Activated T-cell treated with anti-CD3 and anti-CD28 coated beads, Interleukin-2, amount 50 U/mL, for 24 hours (primary cell): ENCODE measurements at regions not wholly inside any gene's neighbourhood (a gene's known extent, or its start where the extent isn't known, plus 50 kb on each side); places are given as distances from the start of the nearest gene placed in this dataset.

ENCODE experiments used
- DNase-seq: peaks from one replicate; pipeline ENCODE4 v3.0.0-alpha.2; 2020
- H3K27ac Mint-ChIP-seq: 2 replicates; pipeline ENCODE4 v1.8.0; 2020; ENCODE audit warnings: mild to moderate bottlenecking, mixed read lengths
- H3K27me3 Mint-ChIP-seq: 2 replicates; pipeline ENCODE4 v1.8.0; 2020; ENCODE audit warnings: mixed read lengths
- H3K36me3 Mint-ChIP-seq: 2 replicates; pipeline ENCODE4 v1.8.0; 2020; ENCODE audit warnings: low read depth, mixed read lengths
- H3K4me1 Mint-ChIP-seq: 2 replicates; pipeline ENCODE4 v1.8.0; 2020; ENCODE audit warnings: low read depth, mixed read lengths
- H3K4me3 Mint-ChIP-seq: 2 replicates; pipeline ENCODE4 v1.8.0; 2020; ENCODE audit warnings: mild to moderate bottlenecking, moderate library complexity, mixed read lengths
- H3K9me3 Mint-ChIP-seq: 2 replicates; pipeline ENCODE4 v1.8.0; 2020; ENCODE audit warnings: mixed read lengths

- Mint-ChIP-seq H3K36me3 (no peaks in the 10 kb centered on the region), H3K27me3 (no peaks in the 10 kb centered on the region), H3K9me3 (peaks cover 3% of the 10 kb centered on the region), H3K4me1 (no peaks in the 10 kb centered on the region), H3K4me3 (no peak overlapping the region), H3K27ac (no peak overlapping the region)
- DNase-seq: no peak
Observed at GRCh38 chr12:98146043-98146442, 369.3 kb upstream of the TMPO start.

- no peak overlapping the region for H3K4me3 Mint-ChIP-seq
- no peaks in the 10 kb centered on the region for H3K36me3 Mint-ChIP-seq
- peaks cover 3% of the 10 kb centered on the region for H3K9me3 Mint-ChIP-seq
- no peaks in the 10 kb centered on the region for H3K4me1 Mint-ChIP-seq
- H3K27ac Mint-ChIP-seq: no peak overlapping the region
- no peak for DNase-seq
- H3K27me3 Mint-ChIP-seq: no peaks in the 10 kb centered on the region
Observed at GRCh38 chr12:98146487-98146886, 368.9 kb upstream of the TMPO start.

GRCh38 chr12:98149270-98149669, 366.1 kb upstream of the TMPO start:
- no peaks in the 10 kb centered on the region for H3K27me3 Mint-ChIP-seq
- H3K36me3 Mint-ChIP-seq: no peaks in the 10 kb centered on the region

GRCh38 chr12:98149691-98150210, 365.6 kb upstream of the TMPO start:
- no peak for DNase-seq
- no peak overlapping the region for H3K27ac Mint-ChIP-seq
- no peaks in the 10 kb centered on the region for H3K36me3 Mint-ChIP-seq
- H3K9me3 Mint-ChIP-seq: no peaks in the 10 kb centered on the region
- no peaks in the 10 kb centered on the region for H3K27me3 Mint-ChIP-seq
- H3K4me3 Mint-ChIP-seq: no peak overlapping the region
- no peaks in the 10 kb centered on the region for H3K4me1 Mint-ChIP-seq

More at GRCh38 chr12:98149270-98149669, 366.1 kb upstream of the TMPO start:
- H3K27ac Mint-ChIP-seq: no peak overlapping the region
- H3K9me3 Mint-ChIP-seq: peaks cover under 1% of the 10 kb centered on the region
- no peak for DNase-seq
- H3K4me3 Mint-ChIP-seq: no peak overlapping the region
- no peaks in the 10 kb centered on the region for H3K4me1 Mint-ChIP-seq

GRCh38 chr12:98151105-98151590, 364.2 kb upstream of the TMPO start:
- DNase-seq: no peak
- Mint-ChIP-seq H3K27ac (no peak overlapping the region), H3K4me3 (no peak overlapping the region), H3K36me3 (no peaks in the 10 kb centered on the region), H3K4me1 (no peaks in the 10 kb centered on the region), H3K27me3 (no peaks in the 10 kb centered on the region), H3K9me3 (no peaks in the 10 kb centered on the region)

GRCh38 chr12:98151984-98152383, 363.4 kb upstream of the TMPO start:
- Mint-ChIP-seq H3K4me3 (no peak overlapping the region), H3K9me3 (no peaks in the 10 kb centered on the region), H3K27me3 (no peaks in the 10 kb centered on the region), H3K27ac (no peak overlapping the region), H3K36me3 (no peaks in the 10 kb centered on the region), H3K4me1 (no peaks in the 10 kb centered on the region)
- DNase-seq: no peak

- Mint-ChIP-seq H3K4me1 (no peaks in the 10 kb centered on the region), H3K27me3 (peaks cover 3% of the 10 kb centered on the region), H3K27ac (no peak overlapping the region), H3K9me3 (no peaks in the 10 kb centered on the region), H3K36me3 (no peaks in the 10 kb centered on the region), H3K4me3 (no peak overlapping the region)
- no peak for DNase-seq
Observed at GRCh38 chr12:98154850-98155249, 360.5 kb upstream of the TMPO start.

GRCh38 chr12:98156697-98157096, 358.7 kb upstream of the TMPO start:
- no peak overlapping the region for H3K4me3 Mint-ChIP-seq
- H3K4me1 Mint-ChIP-seq: no peaks in the 10 kb centered on the region
- H3K9me3 Mint-ChIP-seq: no peaks in the 10 kb centered on the region
- H3K27me3 Mint-ChIP-seq: peaks cover 3% of the 10 kb centered on the region
- H3K36me3 Mint-ChIP-seq: no peaks in the 10 kb centered on the region
- H3K27ac Mint-ChIP-seq: no peak overlapping the region
- no peak for DNase-seq

GRCh38 chr12:98162906-98163678, 352.3 kb upstream of the TMPO start:
- H3K4me3 Mint-ChIP-seq: no peak overlapping the region
- no peaks in the 10 kb centered on the region for H3K36me3 Mint-ChIP-seq
- H3K9me3 Mint-ChIP-seq: no peaks in the 10 kb centered on the region
- H3K4me1 Mint-ChIP-seq: no peaks in the 10 kb centered on the region
- peaks cover 6% of the 10 kb centered on the region for H3K27me3 Mint-ChIP-seq
- DNase-seq: no peak
- no peak overlapping the region for H3K27ac Mint-ChIP-seq

GRCh38 chr12:98172304-98172703, 343.1 kb upstream of the TMPO start:
- DNase-seq: no peak
- Mint-ChIP-seq H3K36me3 (no peaks in the 10 kb centered on the region), H3K27ac (no peak overlapping the region), H3K9me3 (no peaks in the 10 kb centered on the region), H3K4me1 (no peaks in the 10 kb centered on the region), H3K27me3 (no peaks in the 10 kb centered on the region), H3K4me3 (no peak overlapping the region)

GRCh38 chr12:98172801-98173200, 342.6 kb upstream of the TMPO start:
- Mint-ChIP-seq H3K27me3 (no peaks in the 10 kb centered on the region), H3K4me1 (no peaks in the 10 kb centered on the region), H3K27ac (no peak overlapping the region), H3K36me3 (no peaks in the 10 kb centered on the region), H3K9me3 (no peaks in the 10 kb centered on the region), H3K4me3 (no peak overlapping the region)
- DNase-seq: no peak

GRCh38 chr12:98173773-98174427, 341.5 kb upstream of the TMPO start:
- Mint-ChIP-seq H3K36me3 (no peaks in the 10 kb centered on the region), H3K27ac (no peak overlapping the region), H3K9me3 (no peaks in the 10 kb centered on the region), H3K4me1 (no peaks in the 10 kb centered on the region), H3K4me3 (no peak overlapping the region), H3K27me3 (no peaks in the 10 kb centered on the region)
- DNase-seq: no peak

GRCh38 chr12:98174428-98174809, 341.0 kb upstream of the TMPO start:
- H3K4me3 Mint-ChIP-seq: no peak overlapping the region
- no peaks in the 10 kb centered on the region for H3K27me3 Mint-ChIP-seq
- H3K4me1 Mint-ChIP-seq: no peaks in the 10 kb centered on the region
- no peaks in the 10 kb centered on the region for H3K9me3 Mint-ChIP-seq
- H3K36me3 Mint-ChIP-seq: no peaks in the 10 kb centered on the region
- no peak for DNase-seq
- H3K27ac Mint-ChIP-seq: no peak overlapping the region

GRCh38 chr12:98178126-98178525, 337.3 kb upstream of the TMPO start:
- no peak for DNase-seq
- no peak overlapping the region for H3K4me3 Mint-ChIP-seq

GRCh38 chr12:98179151-98179550, 336.2 kb upstream of the TMPO start:
- DNase-seq: no peak
- H3K4me3 Mint-ChIP-seq: no peak overlapping the region
- H3K27ac Mint-ChIP-seq: no peak overlapping the region
- no peaks in the 10 kb centered on the region for H3K9me3 Mint-ChIP-seq
- H3K27me3 Mint-ChIP-seq: no peaks in the 10 kb centered on the region
- no peaks in the 10 kb centered on the region for H3K4me1 Mint-ChIP-seq
- no peaks in the 10 kb centered on the region for H3K36me3 Mint-ChIP-seq

More at GRCh38 chr12:98178126-98178525, 337.3 kb upstream of the TMPO start:
- Mint-ChIP-seq H3K36me3 (no peaks in the 10 kb centered on the region), H3K27me3 (no peaks in the 10 kb centered on the region), H3K27ac (no peak overlapping the region), H3K4me1 (no peaks in the 10 kb centered on the region), H3K9me3 (no peaks in the 10 kb centered on the region)
